HEK293 (cell line): ENCODE measurements at regions not wholly inside any gene's neighbourhood (a gene's known extent, or its start where the extent isn't known, plus 50 kb on each side); places are given as distances from the start of the nearest gene placed in this dataset.

Experiments used
- CTCF ChIA-PET: fragments of 350-600 bp; formaldehyde crosslinking; extraction: SDS; loops from one replicate; lab custom pipeline; 2021; ENCODE audit warnings: antibody characterized with exemption; lab: Yijun Ruan, JAX
- POLR2A ChIA-PET: fragments of 300-600 bp; formaldehyde crosslinking; extraction: SDS; loops from one replicate; lab custom pipeline; 2020; ENCODE audit warnings: antibody characterized with exemption, inconsistent platforms; lab: Yijun Ruan, JAX
- H3K27ac ChIP-seq: fragments of 200-500 bp; sonication (Bioruptor generic); 2 replicates; pipeline ENCODE4 v1.5.1; 2014; ENCODE audit warnings: low read depth, low read length, control low read depth, inconsistent platforms; ENCODE audit errors: extremely low read depth
- H3K36me3 ChIP-seq, 2 experiments: fragments of 200-500 bp in 1 of 2; sonication (Bioruptor generic) in 1 of 2; 1 replicate in 1 of 2; 2 replicates in 1 of 2; pipeline ENCODE4 v1.5.1; 2014 to 2017; ENCODE audit warnings: inconsistent platforms in 2 of 2, low read length in 2 of 2; ENCODE audit not compliant: control insufficient read depth in 2 of 2, insufficient read depth in 1 of 2
- H3K4me1 ChIP-seq: fragments of 200-500 bp; sonication (Bioruptor generic); 2 replicates; pipeline ENCODE4 v1.5.1; 2014; ENCODE audit warnings: mild to moderate bottlenecking, low read length, inconsistent platforms; ENCODE audit not compliant: control insufficient read depth, insufficient read depth
- H3K4me3 ChIP-seq: 2 replicates; pipeline ENCODE4 v1.5.1; 2011; ENCODE audit warnings: low read depth, mild to moderate bottlenecking, control low read depth, low read length, moderate library complexity
- H3K9me3 ChIP-seq: fragments of 200-500 bp; sonication (Bioruptor generic); 2 replicates; pipeline ENCODE4 v1.5.1; 2014; ENCODE audit warnings: low read depth, low read length, inconsistent platforms; ENCODE audit not compliant: control insufficient read depth, insufficient read depth
- OSR2 ChIP-seq: fragments of 450-650 bp; formaldehyde crosslinking; IDR thresholded peaks from 2 replicates; pipeline ENCODE4 v1.5.1; 2016; ENCODE audit warnings: missing biosample characterization, missing genetic modification characterization
- SP3 ChIP-seq: fragments of 450-650 bp; formaldehyde crosslinking; IDR thresholded peaks from 2 replicates; pipeline ENCODE4 v1.5.1; 2016; ENCODE audit warnings: missing biosample characterization, missing genetic modification characterization
- TRIM28 ChIP-seq: IDR thresholded peaks from 2 replicates; pipeline ENCODE4 v1.6.1; 2011; ENCODE audit warnings: low read length, control low read depth, borderline replicate concordance
- ZBTB17 ChIP-seq: fragments of 450-650 bp; formaldehyde crosslinking; IDR thresholded peaks from 2 replicates; pipeline ENCODE4 v1.5.1; 2016; ENCODE audit warnings: missing biosample characterization, missing genetic modification characterization
- ZFHX2 ChIP-seq: fragments of 450-650 bp; formaldehyde crosslinking; conservative IDR thresholded peaks from 2 replicates; pipeline ENCODE4 v1.5.1; 2016; ENCODE audit warnings: missing biosample characterization, missing genetic modification characterization
- ZFP41 ChIP-seq: fragments of 450-650 bp; formaldehyde crosslinking; IDR thresholded peaks from 2 replicates; pipeline ENCODE4 v1.5.1; 2016; ENCODE audit warnings: missing biosample characterization, missing genetic modification characterization, borderline replicate concordance
- ZFP69B ChIP-seq: fragments of 450-650 bp; formaldehyde crosslinking; IDR thresholded peaks from 2 replicates; pipeline ENCODE4 v1.5.1; 2016; ENCODE audit warnings: missing biosample characterization, missing genetic modification characterization
- ZNF184 ChIP-seq: fragments of 450-650 bp; IDR thresholded peaks from 2 replicates; pipeline ENCODE4 v1.5.1; 2018; ENCODE audit warnings: missing biosample characterization, mild to moderate bottlenecking, missing genetic modification characterization
- ZNF202 ChIP-seq: fragments of 450-650 bp; formaldehyde crosslinking; IDR thresholded peaks from 2 replicates; pipeline ENCODE4 v1.5.1; 2016; ENCODE audit warnings: missing biosample characterization, missing genetic modification characterization, borderline replicate concordance
- ZNF24 ChIP-seq: fragments of 450-650 bp; formaldehyde crosslinking; IDR thresholded peaks from 2 replicates; pipeline ENCODE4 v1.5.1; 2016; ENCODE audit warnings: missing biosample characterization, missing genetic modification characterization
- ZNF266 ChIP-seq: fragments of 450-650 bp; formaldehyde crosslinking; IDR thresholded peaks from 2 replicates; pipeline ENCODE4 v1.5.1; 2016; ENCODE audit warnings: missing biosample characterization, missing genetic modification characterization, low read depth
- ZNF530 ChIP-seq: fragments of 450-650 bp; formaldehyde crosslinking; IDR thresholded peaks from 2 replicates; pipeline ENCODE4 v1.5.1; 2016; ENCODE audit warnings: low read depth, missing biosample characterization, missing genetic modification characterization
- ZNF544 ChIP-seq: fragments of 450-650 bp; formaldehyde crosslinking; IDR thresholded peaks from 2 replicates; pipeline ENCODE4 v1.5.0; 2017; ENCODE audit warnings: missing biosample characterization, missing genetic modification characterization
- ZNF561 ChIP-seq: fragments of 450-650 bp; IDR thresholded peaks from 2 replicates; pipeline ENCODE4 v1.5.1; 2018; ENCODE audit warnings: missing biosample characterization, missing genetic modification characterization, borderline replicate concordance
- ZNF600 ChIP-seq: fragments of 450-650 bp; formaldehyde crosslinking; IDR thresholded peaks from 2 replicates; pipeline ENCODE4 v1.5.1; 2016; ENCODE audit warnings: missing biosample characterization, missing genetic modification characterization
- ZNF623 ChIP-seq: fragments of 450-650 bp; formaldehyde crosslinking; IDR thresholded peaks from 2 replicates; pipeline ENCODE4 v1.5.1; 2016; ENCODE audit warnings: missing biosample characterization, missing genetic modification characterization
- ZNF677 ChIP-seq: fragments of 450-650 bp; IDR thresholded peaks from 2 replicates; pipeline ENCODE4 v1.5.0; 2018; ENCODE audit warnings: missing biosample characterization, mild to moderate bottlenecking, missing genetic modification characterization, moderate library complexity
- ZNF791 ChIP-seq: fragments of 450-650 bp; formaldehyde crosslinking; IDR thresholded peaks from 2 replicates; pipeline ENCODE4 v1.5.1; 2016; ENCODE audit warnings: missing biosample characterization, missing genetic modification characterization
- ZSCAN16 ChIP-seq: fragments of 450-650 bp; formaldehyde crosslinking; IDR thresholded peaks from 2 replicates; pipeline ENCODE4 v1.5.1; 2016; ENCODE audit warnings: missing biosample characterization, missing genetic modification characterization
- TF ChIP-seq, protein P1 (sequence below): fragments of 450-650 bp; formaldehyde crosslinking; conservative IDR thresholded peaks from 2 replicates; pipeline ENCODE4 v1.5.1; 2016; ENCODE audit warnings: low read depth, missing biosample characterization, missing genetic modification characterization
- TF ChIP-seq, protein P2 (sequence below): fragments of 450-650 bp; formaldehyde crosslinking; IDR thresholded peaks from 2 replicates; pipeline ENCODE4 v1.5.1; 2017; ENCODE audit warnings: missing biosample characterization, missing genetic modification characterization
- TF ChIP-seq, protein P3 (sequence below): fragments of 450-650 bp; formaldehyde crosslinking; IDR thresholded peaks from 2 replicates; pipeline ENCODE4 v1.5.1; 2017; ENCODE audit warnings: missing biosample characterization, missing genetic modification characterization
- TF ChIP-seq, protein P4 (sequence below): fragments of 450-650 bp; formaldehyde crosslinking; IDR thresholded peaks from 2 replicates; pipeline ENCODE4 v1.5.1; 2016; ENCODE audit warnings: missing biosample characterization, missing genetic modification characterization

DNA sequence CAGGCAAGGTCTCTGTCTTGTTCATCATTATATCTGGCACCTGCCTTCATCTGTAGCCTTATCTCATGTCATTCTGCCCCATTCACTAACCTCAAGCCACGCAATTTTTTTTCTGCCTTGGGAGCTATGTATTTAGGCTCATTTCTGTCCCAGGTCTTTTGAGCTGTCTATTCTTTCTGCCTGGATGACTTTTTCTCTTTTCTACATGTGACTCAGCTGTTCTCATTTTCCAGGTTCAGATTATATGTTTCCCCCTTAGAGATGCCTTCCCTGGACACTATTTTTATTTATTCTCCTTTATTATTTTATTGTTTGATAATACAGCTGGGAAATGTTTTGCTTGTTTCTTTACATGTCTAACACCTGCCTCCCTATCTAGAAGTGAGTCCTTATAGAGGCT lies 737.4 kb upstream of the TBX3 start (continued):
- TF ChIP-seq ZNF561 (tag by site-specific recombination) (no peak), ZBTB17 (tag by site-specific recombination) (no peak), TRIM28 (no peak), OSR2 (tag by site-specific recombination) (no peak), ZNF24 (no peak)
- TF ChIP-seq, all 188 proteins: peak for 0

DNA sequence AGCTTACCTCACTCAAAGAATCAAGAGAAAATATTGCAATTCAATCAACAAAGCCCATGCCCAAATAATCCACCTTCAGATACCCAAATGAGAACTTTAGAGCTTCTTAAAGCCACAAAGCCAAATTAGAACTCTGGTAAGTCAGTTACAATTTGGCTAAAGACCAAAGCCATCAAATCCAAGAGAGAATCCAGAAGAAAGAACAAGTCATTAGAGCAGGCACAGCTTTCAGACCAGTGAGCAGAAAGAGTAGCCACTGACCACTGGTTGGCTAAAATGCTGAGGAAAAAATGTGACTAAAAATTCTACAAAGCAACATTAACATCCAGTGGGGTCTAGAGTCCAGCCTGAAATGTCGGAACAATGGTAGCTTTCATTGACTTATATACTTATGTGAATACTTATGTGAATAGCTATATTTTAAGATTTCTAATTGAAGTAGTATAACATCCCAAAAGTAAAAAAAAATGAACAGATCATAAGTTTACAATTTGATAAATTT lies 735.2 kb upstream of the TBX3 start:
- no peaks in the 10 kb centered on the region for H3K36me3 ChIP-seq
- CTCF ChIA-PET: no interaction called here
- TF ChIP-seq ZNF791 (tag by site-specific recombination) (no peak), ZNF202 (tag by site-specific recombination) (no peak), ZSCAN16 (tag by site-specific recombination) (no peak), ZFP69B (no peak), ZNF677 (tag by site-specific recombination) (no peak), ZNF544 (no peak), ZNF623 (tag by site-specific recombination) (no peak), SP3 (no peak), ZFP41 (tag by site-specific recombination) (no peak), ZNF600 (no peak), ZFHX2 (no peak), ZNF530 (tag by site-specific recombination) (no peak), ZNF266 (tag by site-specific recombination) (no peak), ZNF184 (no peak)
- TF ChIP-seq, protein P1, sequence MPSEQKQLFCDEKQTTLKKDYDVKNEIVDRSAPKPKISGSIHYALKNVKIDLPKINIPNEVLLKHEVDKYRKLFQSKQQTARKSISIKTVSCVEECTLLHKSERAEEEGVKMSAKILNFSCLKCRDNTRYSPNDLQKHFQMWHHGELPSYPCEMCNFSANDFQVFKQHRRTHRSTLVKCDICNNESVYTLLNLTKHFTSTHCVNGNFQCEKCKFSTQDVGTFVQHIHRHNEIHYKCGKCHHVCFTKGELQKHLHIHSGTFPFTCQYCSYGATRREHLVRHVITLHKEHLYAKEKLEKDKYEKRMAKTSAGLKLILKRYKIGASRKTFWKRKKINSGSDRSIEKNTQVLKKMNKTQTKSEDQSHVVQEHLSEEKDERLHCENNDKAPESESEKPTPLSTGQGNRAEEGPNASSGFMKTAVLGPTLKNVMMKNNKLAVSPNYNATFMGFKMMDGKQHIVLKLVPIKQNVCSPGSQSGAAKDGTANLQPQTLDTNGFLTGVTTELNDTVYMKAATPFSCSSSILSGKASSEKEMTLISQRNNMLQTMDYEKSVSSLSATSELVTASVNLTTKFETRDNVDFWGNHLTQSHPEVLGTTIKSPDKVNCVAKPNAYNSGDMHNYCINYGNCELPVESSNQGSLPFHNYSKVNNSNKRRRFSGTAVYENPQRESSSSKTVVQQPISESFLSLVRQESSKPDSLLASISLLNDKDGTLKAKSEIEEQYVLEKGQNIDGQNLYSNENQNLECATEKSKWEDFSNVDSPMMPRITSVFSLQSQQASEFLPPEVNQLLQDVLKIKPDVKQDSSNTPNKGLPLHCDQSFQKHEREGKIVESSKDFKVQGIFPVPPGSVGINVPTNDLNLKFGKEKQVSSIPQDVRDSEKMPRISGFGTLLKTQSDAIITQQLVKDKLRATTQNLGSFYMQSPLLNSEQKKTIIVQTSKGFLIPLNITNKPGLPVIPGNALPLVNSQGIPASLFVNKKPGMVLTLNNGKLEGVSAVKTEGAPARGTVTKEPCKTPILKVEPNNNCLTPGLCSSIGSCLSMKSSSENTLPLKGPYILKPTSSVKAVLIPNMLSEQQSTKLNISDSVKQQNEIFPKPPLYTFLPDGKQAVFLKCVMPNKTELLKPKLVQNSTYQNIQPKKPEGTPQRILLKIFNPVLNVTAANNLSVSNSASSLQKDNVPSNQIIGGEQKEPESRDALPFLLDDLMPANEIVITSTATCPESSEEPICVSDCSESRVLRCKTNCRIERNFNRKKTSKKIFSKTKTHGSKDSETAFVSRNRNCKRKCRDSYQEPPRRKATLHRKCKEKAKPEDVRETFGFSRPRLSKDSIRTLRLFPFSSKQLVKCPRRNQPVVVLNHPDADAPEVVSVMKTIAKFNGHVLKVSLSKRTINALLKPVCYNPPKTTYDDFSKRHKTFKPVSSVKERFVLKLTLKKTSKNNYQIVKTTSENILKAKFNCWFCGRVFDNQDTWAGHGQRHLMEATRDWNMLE (tag by site-specific recombination): no peak
- TF ChIP-seq, protein P2, sequence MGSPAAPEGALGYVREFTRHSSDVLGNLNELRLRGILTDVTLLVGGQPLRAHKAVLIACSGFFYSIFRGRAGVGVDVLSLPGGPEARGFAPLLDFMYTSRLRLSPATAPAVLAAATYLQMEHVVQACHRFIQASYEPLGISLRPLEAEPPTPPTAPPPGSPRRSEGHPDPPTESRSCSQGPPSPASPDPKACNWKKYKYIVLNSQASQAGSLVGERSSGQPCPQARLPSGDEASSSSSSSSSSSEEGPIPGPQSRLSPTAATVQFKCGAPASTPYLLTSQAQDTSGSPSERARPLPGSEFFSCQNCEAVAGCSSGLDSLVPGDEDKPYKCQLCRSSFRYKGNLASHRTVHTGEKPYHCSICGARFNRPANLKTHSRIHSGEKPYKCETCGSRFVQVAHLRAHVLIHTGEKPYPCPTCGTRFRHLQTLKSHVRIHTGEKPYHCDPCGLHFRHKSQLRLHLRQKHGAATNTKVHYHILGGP (tag by site-specific recombination): no peak
- TF ChIP-seq, protein P3, sequence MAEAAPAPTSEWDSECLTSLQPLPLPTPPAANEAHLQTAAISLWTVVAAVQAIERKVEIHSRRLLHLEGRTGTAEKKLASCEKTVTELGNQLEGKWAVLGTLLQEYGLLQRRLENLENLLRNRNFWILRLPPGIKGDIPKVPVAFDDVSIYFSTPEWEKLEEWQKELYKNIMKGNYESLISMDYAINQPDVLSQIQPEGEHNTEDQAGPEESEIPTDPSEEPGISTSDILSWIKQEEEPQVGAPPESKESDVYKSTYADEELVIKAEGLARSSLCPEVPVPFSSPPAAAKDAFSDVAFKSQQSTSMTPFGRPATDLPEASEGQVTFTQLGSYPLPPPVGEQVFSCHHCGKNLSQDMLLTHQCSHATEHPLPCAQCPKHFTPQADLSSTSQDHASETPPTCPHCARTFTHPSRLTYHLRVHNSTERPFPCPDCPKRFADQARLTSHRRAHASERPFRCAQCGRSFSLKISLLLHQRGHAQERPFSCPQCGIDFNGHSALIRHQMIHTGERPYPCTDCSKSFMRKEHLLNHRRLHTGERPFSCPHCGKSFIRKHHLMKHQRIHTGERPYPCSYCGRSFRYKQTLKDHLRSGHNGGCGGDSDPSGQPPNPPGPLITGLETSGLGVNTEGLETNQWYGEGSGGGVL (tag by site-specific recombination): no peak
- TF ChIP-seq, protein P4, sequence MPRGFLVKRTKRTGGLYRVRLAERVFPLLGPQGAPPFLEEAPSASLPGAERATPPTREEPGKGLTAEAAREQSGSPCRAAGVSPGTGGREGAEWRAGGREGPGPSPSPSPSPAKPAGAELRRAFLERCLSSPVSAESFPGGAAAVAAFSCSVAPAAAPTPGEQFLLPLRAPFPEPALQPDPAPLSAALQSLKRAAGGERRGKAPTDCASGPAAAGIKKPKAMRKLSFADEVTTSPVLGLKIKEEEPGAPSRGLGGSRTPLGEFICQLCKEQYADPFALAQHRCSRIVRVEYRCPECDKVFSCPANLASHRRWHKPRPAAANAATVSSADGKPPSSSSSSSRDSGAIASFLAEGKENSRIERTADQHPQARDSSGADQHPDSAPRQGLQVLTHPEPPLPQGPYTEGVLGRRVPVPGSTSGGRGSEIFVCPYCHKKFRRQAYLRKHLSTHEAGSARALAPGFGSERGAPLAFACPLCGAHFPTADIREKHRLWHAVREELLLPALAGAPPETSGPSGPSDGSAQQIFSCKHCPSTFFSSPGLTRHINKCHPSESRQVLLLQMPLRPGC (tag by site-specific recombination): no peak
- TF ChIP-seq, all 188 proteins: peak for 0
- no peaks in the 10 kb centered on the region for H3K4me1 ChIP-seq
- POLR2A ChIA-PET: no interaction called here
- H3K27ac ChIP-seq: no peak overlapping the region
- no peak overlapping the region for H3K4me3 ChIP-seq
- H3K9me3 ChIP-seq: no peaks in the 10 kb centered on the region
